Skeletal muscle cell (primary cell): ENCODE measurements at regions not wholly inside any gene's neighbourhood (a gene's known extent, or its start where the extent isn't known, plus 50 kb on each side); places are given as distances from the start of the nearest gene placed in this dataset.

Experiments
- DNase-seq: peaks from one replicate; pipeline ENCODE4 v3.0.0-alpha.2; 2010; ENCODE audit warnings: low read depth
- H3K4me3 ChIP-seq: 2 replicates; pipeline ENCODE4 v1.5.1; 2011; ENCODE audit warnings: low read depth, mild to moderate bottlenecking, control low read depth, low read length, moderate library complexity

DNA sequence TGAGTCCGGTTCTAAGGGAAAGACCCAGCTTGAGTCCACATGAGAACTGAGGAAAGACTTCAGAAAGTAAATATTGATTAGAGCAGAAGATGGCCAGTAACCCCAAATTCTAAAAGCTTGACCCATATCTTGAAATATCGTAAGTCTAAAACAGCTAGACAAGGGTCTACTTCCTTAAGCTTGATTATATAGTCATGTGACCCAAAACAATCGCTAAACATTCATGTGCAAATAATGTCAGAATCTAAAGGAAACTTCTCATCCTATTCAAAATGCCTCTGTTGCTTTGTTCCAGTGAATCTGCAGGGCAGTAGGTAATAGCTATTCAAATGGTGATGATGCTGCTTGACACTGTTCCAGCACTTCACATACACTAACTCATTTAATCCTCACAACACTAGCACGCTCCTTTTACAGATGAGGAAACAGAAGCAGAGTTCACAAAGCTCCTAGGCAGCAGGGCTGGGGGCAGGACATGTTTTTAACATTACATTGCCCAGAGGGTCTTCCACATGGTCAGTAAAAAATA is 52.6 kb downstream of the TCF20 start:
- no peak for DNase-seq

DNA sequence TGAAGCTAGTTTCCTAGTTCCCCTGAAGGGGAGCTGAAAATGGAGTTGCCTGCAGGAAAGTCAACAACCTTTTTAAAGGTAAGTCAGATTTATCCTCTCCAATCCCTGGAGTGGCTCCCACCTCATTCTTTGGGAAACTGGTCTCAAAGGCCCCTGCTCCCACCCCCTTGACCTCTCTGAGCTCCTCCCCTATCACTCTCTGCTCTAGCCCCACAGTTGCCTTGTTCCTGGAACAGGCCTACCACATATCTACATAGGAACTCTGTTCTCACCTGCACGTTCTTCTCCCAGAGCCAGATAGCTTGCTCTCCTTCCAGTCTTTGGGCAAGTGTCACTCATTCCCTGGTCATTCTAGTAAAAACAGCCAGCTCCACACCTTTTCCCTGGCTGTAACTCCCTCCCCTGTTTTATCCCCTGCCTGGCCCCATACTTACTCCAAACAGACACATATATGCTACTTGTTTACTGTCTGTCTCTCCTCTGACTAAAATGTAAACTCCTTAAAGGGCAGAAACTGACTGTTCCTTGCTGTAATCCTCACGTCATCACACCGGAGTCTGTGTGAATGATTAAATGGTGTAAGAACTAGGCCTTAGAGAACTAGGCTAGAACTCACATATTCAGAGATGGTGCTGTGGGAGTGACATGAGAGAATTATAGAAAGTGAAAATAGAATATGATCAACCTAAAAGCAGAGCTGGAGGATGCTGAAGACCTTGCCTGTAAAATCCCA is 53.3 kb downstream of the TCF20 start:
- H3K4me3 ChIP-seq = no peak overlapping the region
- DNase-seq = peak; percentile 7

More for the DNA sequence above, 52.6 kb downstream of the TCF20 start:
- no peak overlapping the region for H3K4me3 ChIP-seq

- no peak overlapping the region for H3K4me3 ChIP-seq
- no peak for DNase-seq
Observed at GRCh38 chr22:42214633-42215415, 55.6 kb downstream of the TCF20 start.

DNA sequence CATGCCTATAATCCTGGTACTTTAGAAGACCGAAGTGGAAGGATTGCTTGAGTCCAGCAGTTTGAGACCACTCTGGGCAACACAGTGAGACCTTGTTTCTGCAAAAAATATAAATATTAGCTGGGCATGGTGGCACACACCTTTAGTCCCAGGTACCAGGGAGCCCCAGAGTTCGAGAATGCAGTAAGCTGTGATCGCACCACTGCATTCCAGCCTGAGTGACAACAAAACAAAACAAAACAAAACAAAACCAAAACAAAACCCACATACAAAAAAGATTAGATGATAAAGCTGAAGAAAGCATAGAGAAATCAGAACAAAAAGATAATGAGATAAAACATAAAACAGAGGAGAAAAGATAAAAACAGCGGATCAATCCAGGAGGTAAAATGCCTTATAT is 62.1 kb downstream of the TCF20 start:
- DNase-seq = no peak
- no peak overlapping the region for H3K4me3 ChIP-seq

- no peak overlapping the region for H3K4me3 ChIP-seq
- no peak for DNase-seq
Observed at GRCh38 chr22:42207918-42208317, 62.5 kb downstream of the TCF20 start.

DNA sequence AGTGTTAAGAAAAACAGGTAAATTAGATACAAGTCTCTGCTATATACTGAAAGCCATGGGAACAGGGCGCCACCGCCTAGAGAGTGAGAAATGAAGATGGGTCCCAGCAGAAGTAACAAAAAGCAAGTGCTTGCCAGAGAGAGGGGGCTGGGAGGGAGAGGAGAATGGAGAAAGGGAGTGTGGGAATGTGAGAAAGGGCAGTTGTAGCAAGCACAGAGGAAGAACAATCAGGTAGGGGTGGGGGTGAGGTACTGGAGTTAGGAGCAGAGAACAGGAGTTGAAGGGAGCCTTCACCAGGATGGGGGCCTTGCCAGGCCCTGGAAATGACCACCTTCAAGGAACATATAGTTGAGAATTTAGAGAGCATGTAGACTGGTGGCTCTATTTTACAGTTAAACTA is 66.8 kb downstream of the TCF20 start:
- H3K4me3 ChIP-seq = no peak overlapping the region
- no peak for DNase-seq

- DNase-seq = no peak
- H3K4me3 ChIP-seq = no peak overlapping the region
Observed at GRCh38 chr22:42202669-42203068, 67.8 kb downstream of the TCF20 start.

DNA sequence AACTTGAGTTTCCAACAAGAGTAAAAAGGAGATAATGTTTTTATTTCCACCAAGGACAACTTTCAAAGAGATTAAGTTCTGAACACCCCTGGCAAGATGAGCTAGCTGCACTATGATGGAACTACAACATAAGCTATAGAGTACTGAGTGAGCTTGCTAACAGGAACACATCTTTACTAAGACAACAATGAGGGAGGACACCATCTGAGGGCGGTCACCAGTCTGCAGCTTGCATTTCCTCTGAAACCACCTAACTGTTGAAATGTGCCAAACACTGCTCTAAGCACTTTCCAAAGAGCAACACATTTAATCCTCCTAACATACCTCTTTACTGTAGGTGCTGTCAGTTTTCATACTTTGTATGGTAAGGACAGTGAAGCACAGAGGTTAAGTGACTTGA is 68.4 kb downstream of the TCF20 start:
- DNase-seq = no peak
- H3K4me3 ChIP-seq = no peak overlapping the region

- H3K4me3 ChIP-seq = no peak overlapping the region
- no peak for DNase-seq
Observed at GRCh38 chr22:42199025-42199424, 68.4 kb upstream of the CYP2D6 start.

- DNase-seq = no peak
- no peak overlapping the region for H3K4me3 ChIP-seq
Observed at GRCh38 chr22:42198226-42198625, 67.6 kb upstream of the CYP2D6 start.

GRCh38 chr22:42196454-42196853 is 65.8 kb upstream of the CYP2D6 start:
- no peak overlapping the region for H3K4me3 ChIP-seq
- DNase-seq = no peak

- H3K4me3 ChIP-seq = no peak overlapping the region
- no peak for DNase-seq
Observed at GRCh38 chr22:42194953-42195352, 64.3 kb upstream of the CYP2D6 start.

GRCh38 chr22:42194104-42194851 is 63.7 kb upstream of the CYP2D6 start:
- H3K4me3 ChIP-seq = no peak overlapping the region
- no peak for DNase-seq

DNA sequence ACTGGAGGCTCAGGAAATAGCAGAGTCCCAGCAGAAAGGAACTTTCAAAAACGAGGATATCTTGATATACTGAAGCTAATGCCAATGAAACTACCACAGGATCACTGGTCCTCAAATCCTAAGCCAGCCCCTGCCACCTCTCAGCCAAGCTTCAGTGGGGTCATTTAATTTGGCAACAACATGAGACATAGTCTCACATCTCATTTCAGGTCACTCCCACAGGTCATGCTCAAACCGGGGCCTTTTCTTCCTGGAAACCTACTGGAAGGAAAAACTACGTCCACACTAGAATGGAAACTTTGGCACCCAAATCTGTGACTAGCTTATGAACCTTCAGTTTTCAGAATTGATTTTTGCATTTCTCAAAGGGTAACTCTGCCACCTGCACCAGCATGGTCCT is 61.9 kb upstream of the CYP2D6 start:
- no peak for DNase-seq
- no peak overlapping the region for H3K4me3 ChIP-seq

- no peak overlapping the region for H3K4me3 ChIP-seq
- DNase-seq = no peak
Observed at GRCh38 chr22:42190274-42190673, 59.7 kb upstream of the CYP2D6 start.

GRCh38 chr22:42189761-42190160 is 59.2 kb upstream of the CYP2D6 start:
- DNase-seq = no peak
- no peak overlapping the region for H3K4me3 ChIP-seq

GRCh38 chr22:42188808-42189447 is 58.3 kb upstream of the CYP2D6 start:
- no peak overlapping the region for H3K4me3 ChIP-seq
- DNase-seq = no peak

- H3K4me3 ChIP-seq = no peak overlapping the region
- DNase-seq = no peak
Observed at GRCh38 chr22:42187646-42188045, 57.0 kb upstream of the CYP2D6 start.

DNA sequence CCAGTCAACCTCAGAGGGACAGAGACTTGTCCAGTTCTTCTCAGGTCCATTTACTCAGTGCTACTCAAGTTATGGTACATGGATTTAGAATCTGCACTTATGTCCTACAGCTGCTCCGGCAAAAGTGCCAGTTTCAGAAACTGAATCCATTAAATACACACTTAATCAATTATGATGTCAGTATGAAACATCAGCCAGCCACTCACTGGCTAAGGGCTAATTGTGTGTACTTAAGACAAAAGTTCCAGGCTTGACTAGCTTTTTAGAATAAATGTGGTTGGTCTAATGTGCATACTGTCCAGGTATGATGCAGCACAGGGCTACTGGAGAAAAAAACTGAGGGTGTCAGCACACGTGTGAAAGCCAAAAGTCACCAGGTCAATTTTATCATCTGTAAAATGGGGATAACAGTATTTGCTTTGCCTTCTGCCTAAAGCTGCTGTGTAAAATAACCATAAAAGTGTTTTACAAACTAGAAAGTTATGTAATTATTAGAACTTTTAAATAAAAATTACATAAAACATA is 55.4 kb upstream of the CYP2D6 start:
- H3K4me3 ChIP-seq = no peak overlapping the region
- DNase-seq = no peak
